GM21737 (cell line): ENCODE measurements at regions not wholly inside any gene's neighbourhood (a gene's known extent, or its start where the extent isn't known, plus 50 kb on each side); places are given as distances from the start of the nearest gene placed in this dataset.
"Not testable (repeated sequence)": the region's sequence is repeated elsewhere in the genome, so short reads cannot be mapped to it uniquely, and the experiment has no call there.

ENCODE experiments used
- ATAC-seq: cut with Tn5 transposase; IDR thresholded peaks from one replicate; pipeline ENCODE4 v1.9.1; 2021; ENCODE audit warnings: mild to moderate bottlenecking, moderate library complexity; ENCODE audit not compliant: unreplicated experiment

GRCh38 chr12:41684997-41685396 is 459.7 kb downstream of the GXYLT1 start:
- ATAC-seq = no peak

- no peak for ATAC-seq
Measured at GRCh38 chr12:41683513-41684240, 461.0 kb downstream of the GXYLT1 start.

GRCh38 chr12:41683023-41683422 is 461.7 kb downstream of the GXYLT1 start:
- no peak for ATAC-seq

GRCh38 chr12:41681898-41682297 is 462.8 kb downstream of the GXYLT1 start:
- ATAC-seq = no peak

GRCh38 chr12:41680155-41680554 is 464.5 kb downstream of the GXYLT1 start:
- no peak for ATAC-seq

GRCh38 chr12:41663598-41664265 is 475.6 kb downstream of the PDZRN4 start:
- no peak for ATAC-seq

GRCh38 chr12:41661141-41661765 is 473.1 kb downstream of the PDZRN4 start:
- ATAC-seq = no peak

GRCh38 chr12:41656454-41656853 is 468.3 kb downstream of the PDZRN4 start:
- ATAC-seq = no peak

- no peak for ATAC-seq
Measured at GRCh38 chr12:41653386-41654326, 465.5 kb downstream of the PDZRN4 start.

GRCh38 chr12:41652981-41653380 is 464.9 kb downstream of the PDZRN4 start:
- ATAC-seq = no peak

GRCh38 chr12:41645624-41646023 is 457.5 kb downstream of the PDZRN4 start:
- no peak for ATAC-seq

GRCh38 chr12:41642808-41643207 is 454.7 kb downstream of the PDZRN4 start:
- ATAC-seq = not testable (repeated sequence)

- no peak for ATAC-seq
Measured at GRCh38 chr12:41636653-41637052, 448.5 kb downstream of the PDZRN4 start.

GRCh38 chr12:41635626-41636364 is 447.7 kb downstream of the PDZRN4 start:
- ATAC-seq = no peak

- no peak for ATAC-seq
Measured at GRCh38 chr12:41634091-41634490, 446.0 kb downstream of the PDZRN4 start.

GRCh38 chr12:41629611-41630010 is 441.5 kb downstream of the PDZRN4 start:
- no peak for ATAC-seq

GRCh38 chr12:41627476-41627875 is 439.4 kb downstream of the PDZRN4 start:
- ATAC-seq = no peak

GRCh38 chr12:41624571-41624970 is 436.5 kb downstream of the PDZRN4 start:
- ATAC-seq = no peak
